ENCODE measurements at regions not wholly inside any gene's neighbourhood (a gene's known extent, or its start where the extent isn't known, plus 50 kb on each side); places are given as distances from the start of the nearest gene placed in this dataset.

DNA sequence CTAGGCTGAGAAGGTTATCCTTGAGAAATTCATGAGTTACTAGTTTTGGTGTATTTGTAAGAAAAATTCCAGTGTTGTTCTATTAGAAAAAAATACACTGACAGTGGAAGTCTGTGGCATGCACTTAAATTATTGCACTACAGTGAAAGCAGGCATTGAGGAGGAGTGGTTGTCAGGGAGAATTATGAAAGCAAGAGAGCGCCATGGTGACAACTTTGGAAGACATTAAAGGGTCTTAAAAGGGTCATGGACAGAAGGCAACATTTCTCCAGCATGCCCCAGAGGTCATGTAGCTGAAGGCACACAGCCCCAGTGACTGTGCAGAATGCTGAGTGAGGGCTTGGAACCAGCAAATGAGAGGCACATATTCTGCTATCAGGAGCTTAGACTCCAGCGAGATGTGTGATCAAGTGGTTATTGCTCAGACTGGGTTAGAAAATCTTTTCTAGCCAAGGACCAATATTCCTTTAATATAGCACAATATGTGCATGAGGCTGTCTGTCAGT is 292.7 kb downstream of the OLFM4 start:
- H3K36me3 ChIP-seq = no peaks in the 10 kb centered on the region
- no peaks in the 10 kb centered on the region for H3K4me1 ChIP-seq
- no peaks in the 10 kb centered on the region for H3K9me3 ChIP-seq
- DNase-seq = no peak
- intact Hi-C loops (cut with DNase I; ENCODE audit: low total_unique reads) = no loop called here
- 52 to 79% (median 74%) methylated on average over 2 of the region's 2 CpGs for WGBS, 5 donors
- H3K27ac ChIP-seq = no peak overlapping the region
- H3K4me3 ChIP-seq = no peak overlapping the region
- TF ChIP-seq POLR2AphosphoS5 (IDR thresholded peaks at IDR 0.05) (no peak), POLR2A (IDR thresholded peaks at IDR 0.05) (no peak), EP300 (IDR thresholded peaks at IDR 0.05) (no peak)
- TF ChIP-seq, protein P1, sequence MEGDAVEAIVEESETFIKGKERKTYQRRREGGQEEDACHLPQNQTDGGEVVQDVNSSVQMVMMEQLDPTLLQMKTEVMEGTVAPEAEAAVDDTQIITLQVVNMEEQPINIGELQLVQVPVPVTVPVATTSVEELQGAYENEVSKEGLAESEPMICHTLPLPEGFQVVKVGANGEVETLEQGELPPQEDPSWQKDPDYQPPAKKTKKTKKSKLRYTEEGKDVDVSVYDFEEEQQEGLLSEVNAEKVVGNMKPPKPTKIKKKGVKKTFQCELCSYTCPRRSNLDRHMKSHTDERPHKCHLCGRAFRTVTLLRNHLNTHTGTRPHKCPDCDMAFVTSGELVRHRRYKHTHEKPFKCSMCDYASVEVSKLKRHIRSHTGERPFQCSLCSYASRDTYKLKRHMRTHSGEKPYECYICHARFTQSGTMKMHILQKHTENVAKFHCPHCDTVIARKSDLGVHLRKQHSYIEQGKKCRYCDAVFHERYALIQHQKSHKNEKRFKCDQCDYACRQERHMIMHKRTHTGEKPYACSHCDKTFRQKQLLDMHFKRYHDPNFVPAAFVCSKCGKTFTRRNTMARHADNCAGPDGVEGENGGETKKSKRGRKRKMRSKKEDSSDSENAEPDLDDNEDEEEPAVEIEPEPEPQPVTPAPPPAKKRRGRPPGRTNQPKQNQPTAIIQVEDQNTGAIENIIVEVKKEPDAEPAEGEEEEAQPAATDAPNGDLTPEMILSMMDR (IDR thresholded peaks at IDR 0.05) = no peak
- H3K27me3 ChIP-seq = no peaks in the 10 kb centered on the region

- H3K27ac ChIP-seq = no peak overlapping the region
- H3K27me3 ChIP-seq = no peaks in the 10 kb centered on the region
- TF ChIP-seq POLR2AphosphoS5 (IDR thresholded peaks at IDR 0.05) (no peak), EP300 (IDR thresholded peaks at IDR 0.05) (no peak), POLR2A (IDR thresholded peaks at IDR 0.05) (no peak)
- TF ChIP-seq, protein P1 (IDR thresholded peaks at IDR 0.05) = no peak
- H3K9me3 ChIP-seq = no peaks in the 10 kb centered on the region
- no peaks in the 10 kb centered on the region for H3K36me3 ChIP-seq
- 49 to 73% (median 62%) methylated on average over 2 of the region's 2 CpGs for WGBS, 5 donors
- H3K4me1 ChIP-seq = no peaks in the 10 kb centered on the region
- no peak overlapping the region for H3K4me3 ChIP-seq
- no peak for DNase-seq
- intact Hi-C loops (cut with DNase I; ENCODE audit: low total_unique reads) = no loop called here
Observed at GRCh38 chr13:53324656-53325055, 296.0 kb downstream of the OLFM4 start.

DNA sequence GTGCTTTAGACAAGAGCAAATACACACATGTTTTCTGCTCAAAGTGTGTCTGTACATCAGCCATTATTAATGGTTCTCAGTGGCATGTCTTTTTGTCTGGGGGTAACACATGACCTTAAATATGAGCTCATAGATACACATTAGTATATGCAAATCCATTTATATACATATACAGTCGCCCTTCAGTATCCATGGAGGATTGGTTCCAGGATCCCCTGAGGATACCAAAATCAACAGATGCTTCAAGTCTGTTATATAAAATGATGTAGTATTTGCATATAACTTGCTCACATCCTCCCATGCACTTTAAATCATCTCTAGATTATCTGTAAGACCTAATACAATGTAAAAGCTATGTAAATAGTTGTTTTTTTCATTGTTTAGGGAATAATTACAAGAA is 298.1 kb downstream of the OLFM4 start:
- intact Hi-C loops (cut with DNase I; ENCODE audit: low total_unique reads) = no loop called here
- H3K27ac ChIP-seq = no peak overlapping the region
- DNase-seq = no peak
- H3K4me1 ChIP-seq = no peaks in the 10 kb centered on the region
- WGBS, 5 donors = 52 to 72% (median 60%) methylated on average over 1 of the region's 1 CpG
- H3K36me3 ChIP-seq = no peaks in the 10 kb centered on the region
- no peak overlapping the region for H3K4me3 ChIP-seq
- TF ChIP-seq EP300 (IDR thresholded peaks at IDR 0.05) (no peak), POLR2A (IDR thresholded peaks at IDR 0.05) (no peak), POLR2AphosphoS5 (IDR thresholded peaks at IDR 0.05) (no peak)
- TF ChIP-seq, protein P1 (IDR thresholded peaks at IDR 0.05) = no peak
- no peaks in the 10 kb centered on the region for H3K27me3 ChIP-seq
- H3K9me3 ChIP-seq = no peaks in the 10 kb centered on the region

DNA sequence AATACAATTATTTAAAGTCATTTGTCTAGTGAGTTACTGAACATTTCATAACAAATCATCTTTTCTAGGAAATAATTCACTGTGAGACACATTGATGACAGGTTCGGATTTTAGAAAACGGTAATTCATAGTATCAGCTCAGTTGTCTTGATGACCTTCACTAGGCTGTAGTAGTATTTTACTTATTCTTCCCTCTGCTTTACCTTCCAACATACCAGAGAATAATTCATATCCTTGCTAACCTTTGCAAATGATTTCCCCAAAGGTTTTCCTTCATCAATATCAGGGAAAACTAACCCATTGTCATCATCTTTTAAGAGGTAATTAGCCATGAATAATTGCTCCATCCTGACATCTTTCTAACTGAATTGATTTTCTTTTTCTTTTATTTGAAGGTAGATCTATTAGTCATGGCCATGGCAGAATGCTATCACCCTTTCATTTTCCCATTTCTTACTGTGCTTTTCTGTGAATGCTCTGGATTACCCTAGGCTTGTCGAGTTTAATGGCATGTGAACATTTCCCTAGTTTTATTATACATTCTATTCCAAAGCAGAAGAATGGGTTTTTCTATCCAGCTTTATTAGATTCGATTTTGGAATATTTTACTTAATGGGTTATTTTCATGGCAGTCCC is 299.2 kb downstream of the OLFM4 start:
- intact Hi-C loops (cut with DNase I; ENCODE audit: low total_unique reads) = no loop called here
- Histone ChIP-seq H3K9me3 (no peaks in the 10 kb centered on the region), H3K27ac (no peak overlapping the region), H3K27me3 (no peaks in the 10 kb centered on the region), H3K4me1 (no peaks in the 10 kb centered on the region), H3K4me3 (no peak overlapping the region), H3K36me3 (no peaks in the 10 kb centered on the region)
- 75 to 84% (median 76%) methylated on average over 4 of the region's 4 CpGs for WGBS, 5 donors
- TF ChIP-seq POLR2AphosphoS5 (IDR thresholded peaks at IDR 0.05) (no peak), EP300 (IDR thresholded peaks at IDR 0.05) (no peak), POLR2A (IDR thresholded peaks at IDR 0.05) (no peak)
- TF ChIP-seq, protein P1 (IDR thresholded peaks at IDR 0.05) = no peak
- no peak for DNase-seq
